HUES48 (cell line): ENCODE measurements at regions not wholly inside any gene's neighbourhood (a gene's known extent, or its start where the extent isn't known, plus 50 kb on each side); places are given as distances from the start of the nearest gene placed in this dataset.
"Not testable (repeated sequence)": the region's sequence is repeated elsewhere in the genome, so short reads cannot be mapped to it uniquely, and the experiment has no call there.

Experiments used
- H3K27ac ChIP-seq: one replicate; pipeline ENCODE4 v1.7.0; 2013; ENCODE audit warnings: low read depth, low read length, inconsistent platforms
- H3K27me3 ChIP-seq: 2 replicates; pipeline ENCODE4 v1.6.1; 2013; ENCODE audit warnings: mild to moderate bottlenecking, low read length; ENCODE audit not compliant: control insufficient read depth, insufficient read depth
- H3K36me3 ChIP-seq: 2 replicates; pipeline ENCODE4 v1.6.1; 2013; ENCODE audit warnings: low read length; ENCODE audit not compliant: control insufficient read depth, insufficient read depth
- H3K4me1 ChIP-seq: 2 replicates; pipeline ENCODE4 v1.6.1; 2013; ENCODE audit warnings: mild to moderate bottlenecking, low read length; ENCODE audit not compliant: control insufficient read depth, insufficient read depth
- H3K4me3 ChIP-seq: 2 replicates; pipeline ENCODE4 v1.5.1; 2013; ENCODE audit warnings: mild to moderate bottlenecking, low read depth, low read length
- H3K9ac ChIP-seq: 2 replicates; pipeline ENCODE4 v1.6.1; 2013; ENCODE audit warnings: mild to moderate bottlenecking, low read depth, low read length, moderate library complexity
- H3K9me3 ChIP-seq: 2 replicates; pipeline ENCODE4 v1.6.1; 2013; ENCODE audit warnings: low read length; ENCODE audit not compliant: control insufficient read depth, insufficient read depth

DNA sequence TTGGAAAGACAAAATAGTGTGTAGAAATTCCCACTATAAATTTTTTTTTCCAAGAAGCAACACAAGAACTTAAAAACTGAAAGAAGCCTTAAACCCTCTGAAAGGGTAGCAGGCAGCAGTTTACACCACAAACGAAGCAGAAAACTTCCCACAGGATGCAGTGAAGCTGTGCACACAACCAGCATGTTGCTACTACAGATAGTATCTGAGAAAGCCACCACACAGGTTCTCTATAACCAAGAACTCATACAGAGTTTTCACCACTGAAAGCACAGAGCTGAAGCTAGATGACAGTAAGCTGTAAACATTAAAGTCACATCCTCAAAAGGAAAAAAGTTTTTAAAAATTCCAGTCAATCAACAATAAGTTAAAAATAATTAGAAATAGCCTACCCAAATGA, 333.6 kb upstream of the MON1B start:
- H3K27ac ChIP-seq: no peak overlapping the region
- no peaks in the 10 kb centered on the region for H3K9me3 ChIP-seq
- no peak overlapping the region for H3K9ac ChIP-seq
- no peaks in the 10 kb centered on the region for H3K27me3 ChIP-seq
- no peaks in the 10 kb centered on the region for H3K4me1 ChIP-seq
- H3K36me3 ChIP-seq: no peaks in the 10 kb centered on the region
- H3K4me3 ChIP-seq: no peak overlapping the region

DNA sequence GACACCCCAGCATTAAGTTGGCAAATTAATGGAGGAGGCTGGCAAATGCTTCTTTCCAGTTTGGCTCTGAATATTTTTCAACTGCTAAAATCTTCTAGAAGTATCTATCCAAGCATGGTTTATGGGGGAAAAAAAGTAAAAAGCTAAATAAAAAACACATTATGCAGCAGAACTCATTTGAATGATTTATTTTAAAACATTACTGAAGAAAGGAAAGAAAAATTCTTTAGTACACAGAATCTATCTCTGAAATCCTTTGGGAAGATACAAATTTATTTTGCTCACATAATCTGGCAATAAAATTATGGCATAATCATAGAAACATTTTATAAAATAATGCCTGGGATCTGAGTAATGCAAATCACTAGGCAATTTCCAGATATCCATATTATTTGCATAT, 328.1 kb upstream of the MON1B start:
- Histone ChIP-seq H3K27ac (no peak overlapping the region), H3K9ac (no peak overlapping the region), H3K36me3 (no peaks in the 10 kb centered on the region), H3K4me1 (no peaks in the 10 kb centered on the region), H3K9me3 (no peaks in the 10 kb centered on the region), H3K4me3 (no peak overlapping the region), H3K27me3 (no peaks in the 10 kb centered on the region)

GRCh38 chr16:76866994-76867393, 324.0 kb upstream of the MON1B start:
- Histone ChIP-seq H3K27me3 (no peaks in the 10 kb centered on the region), H3K4me1 (no peaks in the 10 kb centered on the region), H3K36me3 (no peaks in the 10 kb centered on the region), H3K27ac (no peak overlapping the region), H3K9ac (no peak overlapping the region), H3K4me3 (no peak overlapping the region), H3K9me3 (no peaks in the 10 kb centered on the region)

GRCh38 chr16:76875898-76876297, 315.1 kb upstream of the MON1B start:
- H3K36me3 ChIP-seq: no peaks in the 10 kb centered on the region
- H3K4me1 ChIP-seq: peaks cover 7% of the 10 kb centered on the region; the same call in 1 of the 2 replicates
- H3K27me3 ChIP-seq: no peaks in the 10 kb centered on the region
- no peak overlapping the region for H3K9ac ChIP-seq
- H3K4me3 ChIP-seq: no peak overlapping the region
- no peaks in the 10 kb centered on the region for H3K9me3 ChIP-seq
- no peak overlapping the region for H3K27ac ChIP-seq

GRCh38 chr16:76879420-76879819, 311.6 kb upstream of the MON1B start:
- Histone ChIP-seq H3K9me3 (no peaks in the 10 kb centered on the region), H3K27ac (no peak overlapping the region), H3K4me1 (peaks cover 7% of the 10 kb centered on the region; the same call in 1 of the 2 replicates), H3K4me3 (no peak overlapping the region), H3K36me3 (no peaks in the 10 kb centered on the region), H3K27me3 (no peaks in the 10 kb centered on the region), H3K9ac (no peak overlapping the region)

DNA sequence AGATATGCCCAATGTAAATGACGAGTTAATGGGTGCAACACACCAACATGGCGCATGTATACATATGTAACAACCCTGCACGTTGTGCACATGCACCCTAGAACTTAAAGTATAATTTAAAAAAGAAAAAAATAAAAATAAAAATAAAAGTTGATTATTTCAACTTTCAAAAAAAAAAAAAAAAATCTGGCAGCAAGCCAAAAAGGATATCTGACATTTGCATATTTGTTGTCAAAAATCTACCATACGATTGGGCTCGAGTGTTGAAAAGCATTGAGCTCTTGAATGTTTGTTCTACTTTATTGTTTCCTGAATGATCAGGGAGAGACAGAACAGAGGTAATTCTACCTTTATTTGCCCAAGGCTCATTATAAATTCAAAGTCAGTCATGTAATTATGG, 310.5 kb upstream of the MON1B start:
- not testable (repeated sequence) for H3K27ac ChIP-seq, H3K36me3 ChIP-seq, H3K9ac ChIP-seq, H3K27me3 ChIP-seq, H3K4me3 ChIP-seq, H3K9me3 ChIP-seq
- H3K4me1 ChIP-seq: peaks cover 11% of the 10 kb centered on the region

DNA sequence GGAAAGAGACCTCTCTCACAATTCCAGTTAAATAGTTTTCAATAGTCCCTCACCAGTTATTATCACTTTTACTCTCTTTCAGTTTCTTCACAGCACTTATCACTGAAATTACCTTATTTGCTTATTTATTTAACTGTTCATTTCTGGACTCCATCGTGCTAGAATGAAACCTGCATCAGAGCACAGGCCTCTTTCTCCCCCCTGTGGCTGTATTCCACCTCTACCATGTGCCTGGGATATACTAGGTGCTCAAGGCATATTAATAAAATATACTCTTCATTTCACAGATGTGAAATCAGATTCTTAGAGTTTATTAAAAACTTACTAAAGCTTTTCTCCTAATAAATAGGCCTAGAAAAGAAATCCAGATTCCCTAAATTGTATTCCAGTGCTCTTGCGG, 308.9 kb upstream of the MON1B start:
- H3K4me3 ChIP-seq: no peak overlapping the region
- H3K36me3 ChIP-seq: no peaks in the 10 kb centered on the region
- no peak overlapping the region for H3K27ac ChIP-seq
- peaks cover 11% of the 10 kb centered on the region for H3K4me1 ChIP-seq
- no peaks in the 10 kb centered on the region for H3K9me3 ChIP-seq
- H3K9ac ChIP-seq: no peak overlapping the region
- no peaks in the 10 kb centered on the region for H3K27me3 ChIP-seq

GRCh38 chr16:76883076-76883475, 307.9 kb upstream of the MON1B start:
- Histone ChIP-seq H3K4me3 (no peak overlapping the region), H3K36me3 (no peaks in the 10 kb centered on the region), H3K9ac (no peak overlapping the region), H3K9me3 (no peaks in the 10 kb centered on the region), H3K27me3 (no peaks in the 10 kb centered on the region), H3K27ac (no peak overlapping the region), H3K4me1 (peaks cover 11% of the 10 kb centered on the region)

DNA sequence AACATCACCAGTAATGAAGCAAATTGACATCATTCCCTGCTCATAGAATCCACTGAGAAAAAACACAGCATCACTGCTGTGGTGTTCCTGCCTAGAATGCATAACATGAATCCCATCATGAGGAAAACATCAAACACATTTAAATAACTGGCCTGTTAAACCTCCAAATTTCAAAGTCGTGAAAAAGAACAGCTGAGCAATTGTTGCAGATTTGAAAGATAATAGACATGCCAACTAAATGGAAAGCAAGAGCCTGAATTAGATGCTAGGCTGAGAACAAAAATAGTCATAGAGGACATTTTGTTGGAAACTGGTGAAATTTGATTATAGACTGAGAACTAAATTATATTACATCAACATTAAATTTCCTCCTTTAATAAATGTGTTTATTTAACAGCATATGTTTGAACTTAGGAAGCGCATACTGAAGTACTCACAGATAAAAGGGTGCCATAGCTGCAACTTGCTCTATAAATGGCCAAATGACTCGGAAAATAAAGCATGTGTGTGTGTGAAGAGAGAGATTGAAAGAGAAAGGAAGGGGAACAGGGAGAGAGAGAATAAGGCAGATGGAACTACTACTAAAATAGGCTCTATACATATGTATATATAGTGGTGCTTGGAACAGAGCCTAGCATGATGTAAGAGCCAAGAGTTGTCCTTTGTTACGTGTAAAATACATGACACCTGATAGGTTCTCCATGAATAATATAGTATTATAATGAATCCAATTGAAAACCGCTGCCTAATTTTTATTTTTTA, 305.0 kb upstream of the MON1B start:
- Histone ChIP-seq H3K9me3 (no peaks in the 10 kb centered on the region), H3K4me1 (peaks cover 11% of the 10 kb centered on the region), H3K36me3 (no peaks in the 10 kb centered on the region), H3K9ac (no peak overlapping the region), H3K27ac (no peak overlapping the region), H3K4me3 (no peak overlapping the region), H3K27me3 (no peaks in the 10 kb centered on the region)

GRCh38 chr16:76897816-76898215, 293.2 kb upstream of the MON1B start:
- no peaks in the 10 kb centered on the region for H3K27me3 ChIP-seq
- no peak overlapping the region for H3K9ac ChIP-seq
- H3K4me3 ChIP-seq: no peak overlapping the region
- H3K27ac ChIP-seq: no peak overlapping the region
- H3K36me3 ChIP-seq: no peaks in the 10 kb centered on the region
- no peaks in the 10 kb centered on the region; the same call in 1 of the 2 replicates for H3K9me3 ChIP-seq
- H3K4me1 ChIP-seq: no peaks in the 10 kb centered on the region

GRCh38 chr16:76899767-76900166, 291.2 kb upstream of the MON1B start:
- Histone ChIP-seq H3K4me3 (no peak overlapping the region), H3K4me1 (no peaks in the 10 kb centered on the region), H3K36me3 (no peaks in the 10 kb centered on the region), H3K9me3 (no peaks in the 10 kb centered on the region; the same call in 1 of the 2 replicates), H3K27ac (no peak overlapping the region), H3K9ac (no peak overlapping the region), H3K27me3 (no peaks in the 10 kb centered on the region)
